ENCODE measurements at regions not wholly inside any gene's neighbourhood (a gene's known extent, or its start where the extent isn't known, plus 50 kb on each side); places are given as distances from the start of the nearest gene placed in this dataset.

- TF ChIP-seq, protein P1, sequence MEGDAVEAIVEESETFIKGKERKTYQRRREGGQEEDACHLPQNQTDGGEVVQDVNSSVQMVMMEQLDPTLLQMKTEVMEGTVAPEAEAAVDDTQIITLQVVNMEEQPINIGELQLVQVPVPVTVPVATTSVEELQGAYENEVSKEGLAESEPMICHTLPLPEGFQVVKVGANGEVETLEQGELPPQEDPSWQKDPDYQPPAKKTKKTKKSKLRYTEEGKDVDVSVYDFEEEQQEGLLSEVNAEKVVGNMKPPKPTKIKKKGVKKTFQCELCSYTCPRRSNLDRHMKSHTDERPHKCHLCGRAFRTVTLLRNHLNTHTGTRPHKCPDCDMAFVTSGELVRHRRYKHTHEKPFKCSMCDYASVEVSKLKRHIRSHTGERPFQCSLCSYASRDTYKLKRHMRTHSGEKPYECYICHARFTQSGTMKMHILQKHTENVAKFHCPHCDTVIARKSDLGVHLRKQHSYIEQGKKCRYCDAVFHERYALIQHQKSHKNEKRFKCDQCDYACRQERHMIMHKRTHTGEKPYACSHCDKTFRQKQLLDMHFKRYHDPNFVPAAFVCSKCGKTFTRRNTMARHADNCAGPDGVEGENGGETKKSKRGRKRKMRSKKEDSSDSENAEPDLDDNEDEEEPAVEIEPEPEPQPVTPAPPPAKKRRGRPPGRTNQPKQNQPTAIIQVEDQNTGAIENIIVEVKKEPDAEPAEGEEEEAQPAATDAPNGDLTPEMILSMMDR (IDR thresholded peaks at IDR 0.05): no peak
- TF ChIP-seq POLR2A (IDR thresholded peaks at IDR 0.05): no peak
These were observed 474.6 kb downstream of the PCNX1 start for GRCh38 chr14:71381814-71382213.
